OCI-LY7 (cell line): ENCODE measurements at regions not wholly inside any gene's neighbourhood (a gene's known extent, or its start where the extent isn't known, plus 50 kb on each side); places are given as distances from the start of the nearest gene placed in this dataset.

Experiments
- CTCF ChIP-seq: fragments of 200-600 bp; sonication (generic); conservative IDR thresholded peaks from 2 replicates; pipeline ENCODE4 v1.5.1; 2014; ENCODE audit warnings: mild to moderate bottlenecking, antibody characterized with exemption, low read length, moderate library complexity, mixed read lengths
- EZH2phosphoT487 ChIP-seq: fragments of 200-600 bp; sonication (generic); IDR thresholded peaks from 2 replicates; pipeline ENCODE4 v1.6.1; 2018; ENCODE audit warnings: low read depth, borderline replicate concordance, mild to moderate bottlenecking, mixed run types, antibody characterized with exemption, low read length, moderate library complexity, mixed read lengths

GRCh38 chr16:58948244-58948643, 214.1 kb upstream of the GOT2 start:
- no peak for TF ChIP-seq CTCF
- TF ChIP-seq EZH2phosphoT487 = no peak
